GM19043 (cell line): ENCODE measurements at regions not wholly inside any gene's neighbourhood (a gene's known extent, or its start where the extent isn't known, plus 50 kb on each side); places are given as distances from the start of the nearest gene placed in this dataset.
"Not testable (repeated sequence)": the region's sequence is repeated elsewhere in the genome, so short reads cannot be mapped to it uniquely, and the experiment has no call there.

Source experiments
- ATAC-seq: cut with Tn5 transposase; IDR thresholded peaks from one replicate; pipeline ENCODE4 v1.9.1; 2021; ENCODE audit warnings: low read depth; ENCODE audit not compliant: unreplicated experiment

GRCh38 chr3:14272041-14272958 is 93.7 kb downstream of the LSM3 start:
- not testable (repeated sequence) for ATAC-seq

DNA sequence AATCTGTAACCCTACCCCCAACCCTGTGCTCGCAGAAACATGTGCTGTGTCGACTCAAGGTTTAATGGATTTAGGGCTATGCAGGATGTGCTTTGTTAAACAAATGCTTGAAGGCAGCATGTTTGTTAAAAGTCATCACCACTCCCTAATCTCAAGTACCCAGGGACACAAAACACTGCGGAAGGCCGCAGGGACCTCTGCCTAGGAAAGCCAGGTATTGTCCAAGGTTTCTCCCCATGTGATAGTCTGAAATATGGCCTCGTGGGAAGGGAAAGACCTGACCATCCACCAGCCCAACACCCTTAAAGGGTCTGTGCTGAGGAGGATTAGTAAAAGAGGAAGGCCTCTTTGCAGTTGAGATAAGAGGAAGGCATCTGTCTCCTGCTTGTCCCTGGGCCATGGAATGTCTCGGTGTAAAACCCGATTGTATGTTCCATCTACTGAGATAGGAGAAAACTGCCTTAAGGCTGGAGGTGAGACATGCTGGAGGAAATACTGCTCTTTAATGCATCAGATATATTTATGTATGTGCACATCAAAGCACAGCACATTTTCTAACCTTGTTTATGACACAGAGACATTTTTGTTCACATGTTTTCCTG is 94.4 kb downstream of the LSM3 start:
- ATAC-seq: not testable (repeated sequence)

DNA sequence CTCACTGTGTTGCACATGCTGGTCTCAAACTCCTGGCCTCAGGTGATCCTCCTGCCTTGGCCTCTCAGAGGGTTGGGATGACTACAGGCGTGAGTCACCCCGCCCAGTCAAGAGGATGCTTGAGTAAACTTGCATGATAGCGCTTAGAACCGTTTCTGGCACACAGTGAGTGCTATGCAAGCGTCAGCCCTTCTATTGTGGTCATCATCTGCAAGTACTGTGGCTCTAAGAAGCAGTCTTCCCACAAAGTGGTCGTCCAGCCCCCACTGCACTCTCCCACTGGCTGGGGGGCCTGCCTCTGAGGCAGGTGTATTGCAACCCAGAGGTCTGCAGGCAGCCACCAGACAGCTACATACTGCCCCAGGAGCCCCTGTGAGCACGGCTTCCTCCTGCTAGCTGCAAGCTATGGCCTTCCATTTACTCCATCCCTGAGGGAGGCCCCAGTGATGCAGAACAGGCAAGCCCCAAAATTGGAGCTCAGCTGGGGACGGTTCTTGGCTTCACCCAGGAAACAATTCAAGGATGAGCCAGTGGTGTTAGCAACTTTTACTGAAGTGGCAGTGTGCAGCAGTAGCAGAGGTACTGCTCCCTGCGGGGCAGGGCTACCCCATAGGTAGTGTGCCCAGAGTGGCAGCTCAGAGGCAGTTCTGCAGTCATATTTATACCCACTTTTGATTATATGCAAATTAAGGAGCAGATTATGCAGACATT is 95.4 kb downstream of the LSM3 start:
- ATAC-seq: no peak

DNA sequence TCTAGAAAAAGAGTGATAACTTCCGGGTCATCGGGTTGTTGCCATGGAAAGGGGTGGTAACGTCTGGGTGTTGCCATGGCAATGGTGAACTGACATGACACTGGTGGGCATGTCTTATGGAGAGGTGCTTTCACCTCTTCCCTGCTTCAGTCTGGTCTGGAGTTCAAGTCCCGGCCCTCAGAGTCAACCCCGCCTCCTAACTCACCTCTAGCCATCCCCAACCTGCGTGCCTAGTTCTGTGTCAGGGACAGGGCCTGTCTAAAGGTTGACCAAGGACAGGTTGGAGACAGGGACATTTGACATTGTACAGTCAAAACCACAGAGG is 96.0 kb downstream of the LSM3 start:
- no peak for ATAC-seq

GRCh38 chr3:14274999-14275961 is 96.7 kb downstream of the LSM3 start:
- ATAC-seq: no peak

DNA sequence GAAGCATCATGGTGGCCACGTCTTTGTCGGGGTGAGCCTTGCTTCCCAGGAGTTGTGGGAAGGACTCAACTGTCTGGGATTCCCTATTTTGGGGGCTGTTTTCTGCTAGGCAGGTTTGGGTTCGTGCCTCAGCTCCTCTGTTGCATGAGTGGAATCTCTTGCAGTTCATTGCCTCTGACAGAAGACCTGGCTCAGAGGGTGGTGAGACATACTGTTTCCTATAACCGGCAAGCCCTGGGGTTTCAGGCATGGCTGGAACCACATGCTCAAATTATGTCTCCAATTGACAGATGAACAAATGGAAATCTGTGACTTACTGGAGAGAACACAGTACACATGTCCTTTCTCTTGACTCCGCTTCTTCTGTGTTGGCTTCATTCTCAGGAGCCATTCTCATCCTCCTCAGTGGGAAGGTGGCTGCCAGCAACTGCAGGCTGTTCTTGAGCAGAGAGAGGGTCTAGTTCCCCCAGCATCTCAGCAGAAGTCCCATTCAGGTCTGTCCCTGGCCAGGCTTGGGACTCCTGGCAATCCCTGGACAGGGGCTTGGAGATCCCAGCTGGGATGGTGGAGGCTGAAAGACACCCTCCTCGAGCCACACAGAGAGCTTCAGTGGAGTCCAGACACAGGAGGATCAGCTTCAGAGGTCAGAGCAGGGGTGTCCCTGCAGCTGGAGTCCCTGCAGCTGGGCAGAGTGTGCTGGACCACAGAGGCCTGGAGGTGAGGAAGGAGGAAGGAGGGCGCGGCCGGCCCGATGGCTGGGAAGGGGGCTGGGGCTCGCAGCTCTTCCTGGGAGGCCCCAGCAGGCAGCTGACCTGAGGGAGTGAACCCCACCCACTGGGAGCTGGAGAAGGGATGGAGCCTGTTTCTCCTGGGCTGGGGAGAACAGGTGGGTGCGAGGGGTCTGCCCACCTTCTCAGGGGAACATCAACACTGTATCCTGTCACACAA is 97.6 kb downstream of the LSM3 start:
- ATAC-seq: no peak

DNA sequence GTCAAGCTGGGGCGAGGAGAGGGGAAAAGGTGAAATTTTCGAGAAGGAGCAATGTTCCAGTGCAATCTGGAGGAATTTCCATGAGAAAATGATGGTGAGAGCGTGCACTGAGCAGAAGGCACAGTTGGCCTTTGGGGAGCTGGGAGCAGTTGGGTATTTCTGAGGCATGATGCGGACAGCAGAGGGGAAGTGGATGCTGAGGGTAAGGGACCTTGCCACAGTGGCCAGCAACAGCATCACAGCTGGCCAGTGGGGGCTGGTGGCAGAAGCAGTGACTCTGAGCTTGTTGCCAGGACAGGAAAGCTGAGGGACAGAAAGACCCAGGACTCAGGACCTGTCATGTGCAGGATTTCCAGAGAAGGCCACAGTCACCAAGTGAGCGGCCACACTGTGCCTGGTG is 98.9 kb downstream of the LSM3 start:
- no peak for ATAC-seq

GRCh38 chr3:14278265-14278798 is 99.7 kb downstream of the LSM3 start:
- no peak for ATAC-seq

DNA sequence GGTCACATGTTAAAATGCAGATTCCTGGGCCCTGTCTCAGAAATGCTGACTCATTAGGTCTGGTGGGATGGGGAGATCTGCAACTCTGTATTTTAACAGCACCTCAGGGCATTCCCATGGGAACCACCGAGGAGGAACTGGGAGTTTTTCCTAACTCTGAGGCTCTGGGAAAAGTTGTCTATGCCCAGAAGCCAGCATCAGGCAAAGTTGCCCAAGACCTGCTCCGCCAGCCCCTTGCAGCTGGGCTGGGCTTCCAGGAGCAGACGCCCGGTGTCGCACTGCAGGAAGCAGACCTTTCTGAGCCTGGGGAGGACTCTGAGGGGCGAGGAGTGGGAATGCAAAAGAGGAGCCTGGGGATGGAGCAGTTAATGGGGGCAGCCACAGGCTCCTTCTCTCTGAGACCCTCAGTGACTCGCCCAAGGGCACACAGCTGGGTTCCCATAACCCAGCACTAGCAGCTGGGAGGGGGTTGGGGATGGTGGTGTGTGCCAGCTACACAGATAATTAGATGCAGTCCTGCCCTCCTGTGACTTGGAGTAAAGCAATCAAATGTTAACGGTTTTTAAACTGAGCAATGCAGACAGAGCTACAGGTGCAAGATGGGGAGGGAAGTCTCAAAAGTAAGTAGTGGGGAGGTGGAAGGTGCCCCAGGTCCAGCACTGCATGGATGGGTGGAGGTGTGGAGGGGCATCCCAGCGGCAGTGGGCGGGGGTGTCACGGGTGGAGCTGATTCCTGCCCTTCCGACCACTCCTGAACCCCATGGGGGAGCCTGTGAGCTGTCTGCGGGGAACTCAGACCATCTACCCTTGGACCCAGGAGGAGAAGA is 100.4 kb downstream of the LSM3 start:
- ATAC-seq: no peak

GRCh38 chr3:14279626-14280061 is 101.0 kb downstream of the LSM3 start:
- ATAC-seq: no peak

DNA sequence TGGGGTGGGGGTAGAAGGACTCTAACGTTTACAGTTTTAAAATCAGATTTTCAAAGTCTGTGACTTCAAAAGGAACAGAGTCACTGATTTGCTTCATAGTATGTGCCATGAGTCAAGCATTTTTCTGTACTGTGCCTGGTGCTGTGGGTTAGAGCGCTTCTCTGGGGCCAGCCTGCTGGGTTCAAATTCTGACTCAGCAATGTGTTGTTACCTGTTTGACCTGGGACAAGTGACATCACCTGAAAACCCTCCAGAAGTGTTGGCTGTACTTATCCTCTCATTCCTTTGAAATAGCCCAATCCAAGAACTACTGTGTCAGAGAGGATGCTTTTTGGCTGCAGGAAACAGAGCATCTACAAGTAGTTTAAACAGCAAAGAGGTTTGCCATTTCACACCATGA is 101.7 kb downstream of the LSM3 start:
- no peak for ATAC-seq

DNA sequence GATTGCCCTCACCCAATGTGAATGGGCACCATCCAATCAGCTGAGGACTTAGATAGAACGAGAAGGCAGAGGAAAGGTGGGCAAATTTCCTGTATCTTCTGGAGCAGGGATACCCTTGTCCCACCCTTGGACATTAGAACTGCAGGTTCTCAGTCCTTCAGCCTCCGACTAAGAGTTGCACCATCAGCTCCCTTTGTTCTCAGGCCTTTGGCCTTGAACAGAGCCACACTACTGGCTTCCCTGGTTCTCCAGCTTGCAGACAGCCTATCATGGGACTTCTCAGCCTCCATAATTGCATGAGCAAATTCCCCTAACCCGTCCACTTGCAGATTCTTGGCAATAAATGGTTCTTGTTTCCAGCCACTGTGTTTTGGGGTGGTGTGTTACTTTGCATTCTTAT is 102.4 kb downstream of the LSM3 start:
- ATAC-seq: no peak

DNA sequence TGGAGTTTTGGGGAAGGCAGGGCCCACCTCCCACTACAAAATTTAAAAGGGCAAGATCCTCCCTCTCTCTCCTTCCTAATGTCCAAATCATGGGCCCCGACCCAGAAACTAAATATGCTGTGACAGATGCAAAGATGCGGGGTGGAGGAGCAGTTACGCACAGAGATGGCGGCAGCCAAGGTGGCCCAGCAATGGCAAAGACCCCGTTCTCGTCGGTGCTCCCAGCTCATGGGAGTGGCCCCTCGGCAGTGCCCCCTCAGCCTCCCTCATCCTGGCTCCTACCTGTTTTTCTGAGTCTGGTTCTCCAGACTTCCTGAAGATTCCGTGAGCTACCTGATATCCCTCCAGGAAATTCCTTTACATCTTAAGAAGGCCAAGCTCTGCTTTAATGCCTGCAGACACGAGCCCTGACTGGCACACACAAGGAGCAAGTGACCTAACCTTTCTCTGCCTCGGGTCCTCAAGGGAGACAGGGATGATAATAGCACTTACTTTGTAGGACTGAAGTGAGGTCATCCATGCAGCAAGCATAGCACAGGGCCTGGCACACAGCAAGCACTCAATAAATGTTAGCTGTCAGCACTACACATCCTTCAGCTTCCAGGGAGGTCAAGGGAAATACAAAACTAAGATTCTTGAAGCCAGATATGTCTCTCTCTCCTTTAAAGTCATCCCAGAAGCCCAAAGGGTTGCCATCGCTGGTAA is 103.5 kb downstream of the LSM3 start:
- no peak for ATAC-seq

DNA sequence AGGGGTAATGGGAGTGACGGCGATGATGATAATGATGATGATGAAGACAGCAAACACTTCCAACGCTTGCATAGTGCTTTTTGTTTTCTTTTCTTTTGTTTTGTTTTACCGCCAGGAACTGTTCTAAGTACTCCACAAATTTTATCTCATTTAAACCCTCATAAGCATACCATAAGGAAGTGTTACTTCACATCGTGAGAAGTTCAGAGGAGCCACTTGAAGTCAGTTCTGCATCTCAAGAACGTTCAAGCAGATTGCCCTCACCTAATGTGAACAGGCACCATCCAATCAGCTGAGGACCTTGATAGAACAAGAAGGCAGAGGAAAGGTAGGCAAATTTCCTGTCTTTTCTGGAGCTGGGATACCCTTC is 104.1 kb downstream of the LSM3 start:
- ATAC-seq: no peak

GRCh38 chr3:14283092-14283812 is 104.6 kb downstream of the LSM3 start:
- ATAC-seq: no peak

DNA sequence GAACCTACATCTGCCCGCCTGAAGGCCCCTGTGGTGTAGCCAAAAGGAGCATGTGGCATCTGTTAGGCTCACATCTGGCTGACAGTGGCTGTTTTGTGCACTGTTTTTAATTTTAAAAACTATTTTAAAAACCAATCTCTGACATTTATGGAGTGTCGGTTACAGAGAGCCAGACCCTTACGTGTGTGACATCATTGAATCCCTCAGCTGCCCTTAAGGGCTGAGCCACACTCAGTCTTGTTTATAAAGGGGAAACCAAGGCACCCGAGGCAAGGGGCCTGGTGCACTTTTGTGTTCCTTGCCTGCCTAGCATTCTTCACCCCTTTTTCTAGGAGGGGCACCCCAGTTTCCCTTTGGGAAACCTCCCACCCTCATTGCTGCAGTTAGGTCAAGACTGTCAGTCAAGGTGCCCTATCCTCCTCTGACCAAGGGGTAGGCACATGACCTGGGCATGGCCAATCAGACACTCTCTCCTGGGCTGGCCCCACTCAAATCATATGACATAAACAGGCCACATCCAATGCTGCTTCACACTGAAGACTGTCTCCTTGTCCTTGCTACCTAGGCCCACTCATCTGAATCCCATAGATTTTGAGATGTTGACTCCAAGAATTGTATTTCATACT is 105.3 kb downstream of the LSM3 start:
- no peak for ATAC-seq
